ENCODE measurements at regions not wholly inside any gene's neighbourhood (a gene's known extent, or its start where the extent isn't known, plus 50 kb on each side); places are given as distances from the start of the nearest gene placed in this dataset.

DNA sequence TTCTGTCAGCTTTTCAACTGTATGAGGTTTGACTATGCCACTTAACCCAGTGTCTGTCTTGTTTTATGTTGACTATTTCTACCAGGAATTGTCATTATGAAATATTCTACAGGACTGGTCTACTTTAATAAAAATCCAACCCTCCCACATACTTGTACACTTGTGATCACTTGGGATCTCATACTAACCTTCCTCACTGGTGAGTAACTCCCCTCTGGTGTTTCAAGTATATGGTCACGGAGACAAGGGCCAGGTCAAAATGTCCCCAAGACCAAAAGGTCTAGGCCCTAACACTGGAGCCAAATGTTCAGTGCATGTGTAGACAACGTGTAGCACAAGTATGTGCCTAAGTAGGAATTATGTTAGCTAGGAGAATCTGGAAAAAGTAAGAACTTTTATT, 122.7 kb upstream of the TJP1 start:
- no peaks in the 10 kb centered on the region for H3K4me1 Mint-ChIP-seq (ENCODE audit: low read depth, unreplicated experiment)
- Histone ChIP-seq H3K27ac (ENCODE audit: low read depth, low read length) (no peak overlapping the region), H3K4me2 (ENCODE audit: low read length) (no peak overlapping the region), H3K4me1 (ENCODE audit: insufficient read depth, low read length) (no peaks in the 10 kb centered on the region), H3K79me2 (ENCODE audit: insufficient read depth, low read length) (no peaks in the 10 kb centered on the region), H3K9ac (ENCODE audit: low read length) (no peak overlapping the region), H2AFZ (ENCODE audit: low read depth, low read length) (no peak overlapping the region), H3K4me3 (ENCODE audit: insufficient read depth, low read depth, low read length) (no peak overlapping the region), H3K27me3 (ENCODE audit: insufficient read depth, low read length) (no peaks in the 10 kb centered on the region), H3K36me3 (ENCODE audit: insufficient read depth, low read length) (no peaks in the 10 kb centered on the region), H4K20me1 (ENCODE audit: insufficient read depth, low read length) (no peaks in the 10 kb centered on the region), H3K9me3 (ENCODE audit: insufficient read depth, low read depth, low read length) (no peaks in the 10 kb centered on the region)
- H3K27ac Mint-ChIP-seq (ENCODE audit: unreplicated experiment): no peak overlapping the region
- no peak overlapping the region for H3K4me3 Mint-ChIP-seq (ENCODE audit: unreplicated experiment)
- H3K27me3 Mint-ChIP-seq (ENCODE audit: low read depth, unreplicated experiment): peaks cover 2% of the 10 kb centered on the region
- H3K36me3 Mint-ChIP-seq (ENCODE audit: low read depth, unreplicated experiment): peaks cover 3% of the 10 kb centered on the region
- DNase-seq (ENCODE audit: low read depth) (no peak), FAIRE-seq (no peak)
- TF ChIP-seq EZH2 (IDR thresholded peaks at IDR 0.05; ENCODE audit: insufficient read depth, low read length): no peak
- TF ChIP-seq, protein P1, sequence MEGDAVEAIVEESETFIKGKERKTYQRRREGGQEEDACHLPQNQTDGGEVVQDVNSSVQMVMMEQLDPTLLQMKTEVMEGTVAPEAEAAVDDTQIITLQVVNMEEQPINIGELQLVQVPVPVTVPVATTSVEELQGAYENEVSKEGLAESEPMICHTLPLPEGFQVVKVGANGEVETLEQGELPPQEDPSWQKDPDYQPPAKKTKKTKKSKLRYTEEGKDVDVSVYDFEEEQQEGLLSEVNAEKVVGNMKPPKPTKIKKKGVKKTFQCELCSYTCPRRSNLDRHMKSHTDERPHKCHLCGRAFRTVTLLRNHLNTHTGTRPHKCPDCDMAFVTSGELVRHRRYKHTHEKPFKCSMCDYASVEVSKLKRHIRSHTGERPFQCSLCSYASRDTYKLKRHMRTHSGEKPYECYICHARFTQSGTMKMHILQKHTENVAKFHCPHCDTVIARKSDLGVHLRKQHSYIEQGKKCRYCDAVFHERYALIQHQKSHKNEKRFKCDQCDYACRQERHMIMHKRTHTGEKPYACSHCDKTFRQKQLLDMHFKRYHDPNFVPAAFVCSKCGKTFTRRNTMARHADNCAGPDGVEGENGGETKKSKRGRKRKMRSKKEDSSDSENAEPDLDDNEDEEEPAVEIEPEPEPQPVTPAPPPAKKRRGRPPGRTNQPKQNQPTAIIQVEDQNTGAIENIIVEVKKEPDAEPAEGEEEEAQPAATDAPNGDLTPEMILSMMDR (IDR thresholded peaks at IDR 0.05; ENCODE audit: insufficient read depth, low read depth, low read length): no peak
- peaks cover 4% of the 10 kb centered on the region for H3K9me3 Mint-ChIP-seq (ENCODE audit: unreplicated experiment)

DNA sequence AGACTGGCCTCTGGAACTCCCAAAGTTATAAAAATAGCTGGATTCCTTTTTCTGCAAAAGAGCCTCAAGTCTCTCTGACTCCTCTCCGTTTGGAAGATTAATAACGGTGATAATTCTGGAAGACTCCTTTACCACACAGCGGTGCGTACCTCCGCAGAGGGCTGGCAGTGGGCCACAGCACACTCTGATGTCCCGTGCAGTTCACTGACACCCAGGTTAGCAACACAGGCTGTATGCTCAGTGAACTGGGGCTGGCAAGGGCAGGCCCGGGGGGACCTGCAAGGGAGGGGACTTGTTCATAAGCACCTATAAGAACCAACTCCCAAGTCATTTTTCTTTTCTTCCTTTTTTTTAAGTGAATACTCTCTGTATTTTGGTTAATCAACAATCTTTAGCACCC, 120.3 kb upstream of the TJP1 start:
- peaks cover 9% of the 10 kb centered on the region for H3K4me1 ChIP-seq (ENCODE audit: insufficient read depth, low read length)
- Mint-ChIP-seq H3K4me1 (ENCODE audit: low read depth, unreplicated experiment) (peaks cover 12% of the 10 kb centered on the region), H3K27ac (ENCODE audit: unreplicated experiment) (no peak overlapping the region), H3K27me3 (ENCODE audit: low read depth, unreplicated experiment) (peaks cover 2% of the 10 kb centered on the region), H3K4me3 (ENCODE audit: unreplicated experiment) (no peak overlapping the region), H3K36me3 (ENCODE audit: low read depth, unreplicated experiment) (peaks cover 3% of the 10 kb centered on the region), H3K9me3 (ENCODE audit: unreplicated experiment) (peaks cover 9% of the 10 kb centered on the region)
- H3K4me3 ChIP-seq (ENCODE audit: insufficient read depth, low read depth, low read length): no peak overlapping the region
- no peaks in the 10 kb centered on the region for H3K9me3 ChIP-seq (ENCODE audit: insufficient read depth, low read depth, low read length)
- no peak overlapping the region for H3K9ac ChIP-seq (ENCODE audit: low read length)
- H3K27ac ChIP-seq (ENCODE audit: low read depth, low read length): no peak overlapping the region
- H4K20me1 ChIP-seq (ENCODE audit: insufficient read depth, low read length): no peaks in the 10 kb centered on the region
- H2AFZ ChIP-seq (ENCODE audit: low read depth, low read length): no peak overlapping the region
- H3K27me3 ChIP-seq (ENCODE audit: insufficient read depth, low read length): no peaks in the 10 kb centered on the region
- no peaks in the 10 kb centered on the region for H3K36me3 ChIP-seq (ENCODE audit: insufficient read depth, low read length)
- TF ChIP-seq, protein P1 (IDR thresholded peaks at IDR 0.05; ENCODE audit: insufficient read depth, low read depth, low read length): no peak
- TF ChIP-seq EZH2 (IDR thresholded peaks at IDR 0.05; ENCODE audit: insufficient read depth, low read length): no peak
- H3K4me2 ChIP-seq (ENCODE audit: low read length): no peak overlapping the region
- FAIRE-seq (no peak), DNase-seq (ENCODE audit: low read depth) (no peak)
- H3K79me2 ChIP-seq (ENCODE audit: insufficient read depth, low read length): no peaks in the 10 kb centered on the region

DNA sequence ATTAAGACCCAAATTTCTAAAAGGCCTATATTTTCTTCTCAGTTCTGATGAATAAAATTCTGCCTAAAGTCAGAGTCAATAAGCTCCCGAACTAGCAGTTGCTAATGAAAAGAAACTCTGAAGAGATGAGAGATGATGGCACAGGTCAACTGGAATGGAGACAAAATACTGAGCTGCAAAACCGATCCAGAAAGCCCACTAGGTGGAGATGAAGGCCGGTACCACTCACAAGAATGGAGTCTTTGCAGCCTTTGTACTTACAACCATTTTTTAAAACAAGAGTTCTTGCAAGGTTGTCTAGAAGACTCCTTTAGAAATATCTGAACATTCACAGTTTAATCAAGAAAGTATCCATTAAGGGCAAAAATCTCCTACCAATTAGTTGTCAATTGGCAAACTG, 119.9 kb upstream of the TJP1 start:
- H3K9ac ChIP-seq (ENCODE audit: low read length): no peak overlapping the region
- H3K4me1 ChIP-seq (ENCODE audit: insufficient read depth, low read length): peaks cover 11% of the 10 kb centered on the region
- FAIRE-seq: no peak
- Mint-ChIP-seq H3K27ac (ENCODE audit: unreplicated experiment) (no peak overlapping the region), H3K4me3 (ENCODE audit: unreplicated experiment) (no peak overlapping the region), H3K4me1 (ENCODE audit: low read depth, unreplicated experiment) (peaks cover 15% of the 10 kb centered on the region), H3K27me3 (ENCODE audit: low read depth, unreplicated experiment) (peaks cover 2% of the 10 kb centered on the region), H3K36me3 (ENCODE audit: low read depth, unreplicated experiment) (peaks cover 3% of the 10 kb centered on the region), H3K9me3 (ENCODE audit: unreplicated experiment) (peaks cover 9% of the 10 kb centered on the region)
- DNase-seq (ENCODE audit: low read depth): no peak
- no peak overlapping the region for H3K4me2 ChIP-seq (ENCODE audit: low read length)
- H3K79me2 ChIP-seq (ENCODE audit: insufficient read depth, low read length): no peaks in the 10 kb centered on the region
- no peak overlapping the region for H3K27ac ChIP-seq (ENCODE audit: low read depth, low read length)
- no peaks in the 10 kb centered on the region for H3K36me3 ChIP-seq (ENCODE audit: insufficient read depth, low read length)
- no peaks in the 10 kb centered on the region for H3K9me3 ChIP-seq (ENCODE audit: insufficient read depth, low read depth, low read length)
- no peaks in the 10 kb centered on the region for H3K27me3 ChIP-seq (ENCODE audit: insufficient read depth, low read length)
- H2AFZ ChIP-seq (ENCODE audit: low read depth, low read length): no peak overlapping the region
- H3K4me3 ChIP-seq (ENCODE audit: insufficient read depth, low read depth, low read length): no peak overlapping the region
- no peaks in the 10 kb centered on the region for H4K20me1 ChIP-seq (ENCODE audit: insufficient read depth, low read length)
- TF ChIP-seq, protein P1 (IDR thresholded peaks at IDR 0.05; ENCODE audit: insufficient read depth, low read depth, low read length): peak; percentile 19
- no peak for TF ChIP-seq EZH2 (IDR thresholded peaks at IDR 0.05; ENCODE audit: insufficient read depth, low read length)

All from astrocyte (in vitro differentiated cells and primary cell).